GM19025 (cell line): ENCODE measurements at regions not wholly inside any gene's neighbourhood (a gene's known extent, or its start where the extent isn't known, plus 50 kb on each side); places are given as distances from the start of the nearest gene placed in this dataset.

ENCODE experiments used
- ATAC-seq: cut with Tn5 transposase; IDR thresholded peaks from one replicate; pipeline ENCODE4 v1.9.1; 2021; ENCODE audit warnings: mild to moderate bottlenecking, low read depth, moderate library complexity; ENCODE audit not compliant: unreplicated experiment

GRCh38 chr22:49150801-49151221 is 676.9 kb downstream of the BRD1 start:
- no peak for ATAC-seq

GRCh38 chr22:49149721-49150608 is 677.7 kb downstream of the BRD1 start:
- no peak for ATAC-seq

- no peak for ATAC-seq
Observed at GRCh38 chr22:49148895-49149418, 678.7 kb downstream of the BRD1 start.

GRCh38 chr22:49147617-49148175 is 680.0 kb downstream of the BRD1 start:
- ATAC-seq = no peak

GRCh38 chr22:49147171-49147570 is 680.5 kb downstream of the BRD1 start:
- no peak for ATAC-seq

GRCh38 chr22:49146511-49146910 is 681.2 kb downstream of the BRD1 start:
- no peak for ATAC-seq

GRCh38 chr22:49143812-49144211 is 683.9 kb downstream of the BRD1 start:
- no peak for ATAC-seq

- ATAC-seq = no peak
Observed at GRCh38 chr22:49142891-49143290, 684.8 kb downstream of the BRD1 start.

- ATAC-seq = no peak
Observed at GRCh38 chr22:49142296-49142695, 685.4 kb downstream of the BRD1 start.

- ATAC-seq = no peak
Observed at GRCh38 chr22:49141761-49142160, 685.9 kb downstream of the BRD1 start.

- no peak for ATAC-seq
Observed at GRCh38 chr22:49140911-49141665, 686.6 kb downstream of the BRD1 start.

GRCh38 chr22:49139492-49140151 is 688.1 kb downstream of the BRD1 start:
- ATAC-seq = no peak

GRCh38 chr22:49138250-49138790 is 689.4 kb downstream of the BRD1 start:
- ATAC-seq = no peak

- no peak for ATAC-seq
Observed at GRCh38 chr22:49137206-49137840, 690.4 kb downstream of the BRD1 start.

- ATAC-seq = no peak
Observed at GRCh38 chr22:49136816-49137180, 690.9 kb downstream of the BRD1 start.

- ATAC-seq = no peak
Observed at GRCh38 chr22:49136041-49136815, 691.4 kb downstream of the BRD1 start.

- ATAC-seq = no peak
Observed at GRCh38 chr22:49134076-49134475, 693.6 kb downstream of the BRD1 start.

- ATAC-seq = no peak
Observed at GRCh38 chr22:49133541-49133940, 694.1 kb downstream of the BRD1 start.

- ATAC-seq = no peak
Observed at GRCh38 chr22:49132009-49132408, 695.7 kb downstream of the BRD1 start.
